ENCODE measurements at regions not wholly inside any gene's neighbourhood (a gene's known extent, or its start where the extent isn't known, plus 50 kb on each side); places are given as distances from the start of the nearest gene placed in this dataset.

DNA sequence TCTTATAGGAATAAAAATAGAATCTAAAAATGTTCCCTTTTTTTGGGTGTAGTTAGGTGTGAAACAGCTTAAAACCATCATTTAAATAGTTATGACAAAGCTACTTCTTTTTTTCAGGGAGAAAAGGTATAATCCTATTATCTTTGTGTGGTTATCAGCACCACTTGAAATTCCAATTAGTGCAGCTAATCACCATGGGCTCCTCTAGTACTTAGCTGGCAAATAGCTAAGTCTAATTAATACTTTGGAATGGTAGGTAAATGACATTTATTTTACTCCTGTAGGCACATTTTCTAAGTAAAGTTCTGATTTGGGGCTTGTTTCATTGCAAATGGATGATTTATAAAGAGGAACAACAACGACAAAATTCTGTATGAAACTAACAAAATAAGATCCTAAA, 132.6 kb downstream of the OLFM4 start:
- WGBS, 2 experiments (ENCODE audit: insufficient coverage in 1 of 2, insufficient read length in 1 of 2), result 83% methylated on average over 1 of the region's 1 CpG; no CpG with 5 or more reads in 1 of the 2 experiments
- no peak overlapping the region for H3K4me3 ChIP-seq (ENCODE audit: low read length)
- H3K9me3 ChIP-seq (ENCODE audit: control insufficient read depth, low read length), result peaks cover 19% of the 10 kb centered on the region
- no peaks in the 10 kb centered on the region for H3K36me3 ChIP-seq (ENCODE audit: control insufficient read depth, insufficient read depth, low read length)
- TF ChIP-seq, protein P1, sequence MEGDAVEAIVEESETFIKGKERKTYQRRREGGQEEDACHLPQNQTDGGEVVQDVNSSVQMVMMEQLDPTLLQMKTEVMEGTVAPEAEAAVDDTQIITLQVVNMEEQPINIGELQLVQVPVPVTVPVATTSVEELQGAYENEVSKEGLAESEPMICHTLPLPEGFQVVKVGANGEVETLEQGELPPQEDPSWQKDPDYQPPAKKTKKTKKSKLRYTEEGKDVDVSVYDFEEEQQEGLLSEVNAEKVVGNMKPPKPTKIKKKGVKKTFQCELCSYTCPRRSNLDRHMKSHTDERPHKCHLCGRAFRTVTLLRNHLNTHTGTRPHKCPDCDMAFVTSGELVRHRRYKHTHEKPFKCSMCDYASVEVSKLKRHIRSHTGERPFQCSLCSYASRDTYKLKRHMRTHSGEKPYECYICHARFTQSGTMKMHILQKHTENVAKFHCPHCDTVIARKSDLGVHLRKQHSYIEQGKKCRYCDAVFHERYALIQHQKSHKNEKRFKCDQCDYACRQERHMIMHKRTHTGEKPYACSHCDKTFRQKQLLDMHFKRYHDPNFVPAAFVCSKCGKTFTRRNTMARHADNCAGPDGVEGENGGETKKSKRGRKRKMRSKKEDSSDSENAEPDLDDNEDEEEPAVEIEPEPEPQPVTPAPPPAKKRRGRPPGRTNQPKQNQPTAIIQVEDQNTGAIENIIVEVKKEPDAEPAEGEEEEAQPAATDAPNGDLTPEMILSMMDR (conservative IDR thresholded peaks at IDR 0.05), result no peak
- no peak overlapping the region for H3K4me3 Mint-ChIP-seq
- DNase-seq, result no peak
- no peak overlapping the region for H3K27ac ChIP-seq (ENCODE audit: low read depth, low read length)
- peaks cover 25% of the 10 kb centered on the region for H3K27me3 Mint-ChIP-seq (ENCODE audit: insufficient read depth)
- no peak overlapping the region for H3K27ac Mint-ChIP-seq
- H3K4me1 ChIP-seq (ENCODE audit: control insufficient read depth, insufficient read depth, low read length), result no peaks in the 10 kb centered on the region
- H3K4me1 Mint-ChIP-seq, result peaks cover 24% of the 10 kb centered on the region
- H3K9ac ChIP-seq (ENCODE audit: extremely low read depth, low read length, poor library complexity, severe bottlenecking), result no peak overlapping the region
- no peaks in the 10 kb centered on the region for H3K36me3 Mint-ChIP-seq (ENCODE audit: low read depth)
- no peaks in the 10 kb centered on the region for H3K27me3 ChIP-seq (ENCODE audit: control insufficient read depth, insufficient read depth, low read length, poor library complexity, severe bottlenecking)
- peaks cover 10% of the 10 kb centered on the region for H3K9me3 Mint-ChIP-seq

DNA sequence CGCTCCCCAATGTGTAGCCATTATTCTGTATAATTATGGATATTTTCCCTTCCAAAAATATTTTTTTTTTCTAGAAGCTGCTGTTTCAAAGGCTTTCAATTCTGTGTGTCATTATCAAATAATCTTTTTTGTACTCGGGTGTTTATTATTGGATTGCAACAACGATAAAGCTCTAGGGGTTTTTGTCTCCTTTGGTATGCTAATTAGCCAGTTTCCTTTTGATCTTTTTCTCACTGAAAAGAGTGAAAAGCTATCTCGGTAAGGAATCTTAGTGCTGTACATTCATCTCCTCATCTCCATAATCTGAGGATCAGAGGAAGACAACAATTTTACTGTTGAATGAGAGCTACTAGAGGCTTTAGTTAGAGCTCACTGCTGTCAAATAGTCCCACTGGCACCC, 136.6 kb downstream of the OLFM4 start:
- Mint-ChIP-seq H3K27ac (no peak overlapping the region), H3K4me1 (peaks cover 24% of the 10 kb centered on the region), H3K27me3 (ENCODE audit: insufficient read depth) (peaks cover 14% of the 10 kb centered on the region), H3K36me3 (ENCODE audit: low read depth) (no peaks in the 10 kb centered on the region), H3K4me3 (no peak overlapping the region), H3K9me3 (no peaks in the 10 kb centered on the region)
- H3K9ac ChIP-seq (ENCODE audit: extremely low read depth, low read length, poor library complexity, severe bottlenecking), result no peak overlapping the region
- no peaks in the 10 kb centered on the region for H3K4me1 ChIP-seq (ENCODE audit: control insufficient read depth, insufficient read depth, low read length)
- H3K36me3 ChIP-seq (ENCODE audit: control insufficient read depth, insufficient read depth, low read length), result no peaks in the 10 kb centered on the region
- no peaks in the 10 kb centered on the region for H3K9me3 ChIP-seq (ENCODE audit: control insufficient read depth, low read length)
- no peak for DNase-seq
- no peaks in the 10 kb centered on the region for H3K27me3 ChIP-seq (ENCODE audit: control insufficient read depth, insufficient read depth, low read length, poor library complexity, severe bottlenecking)
- no peak overlapping the region for H3K4me3 ChIP-seq (ENCODE audit: low read length)
- WGBS, 2 experiments (ENCODE audit: insufficient coverage in 1 of 2, insufficient read length in 1 of 2), result 0 to 18% methylated on average over 1 to 3 of the region's 4 CpGs
- TF ChIP-seq, protein P1 (conservative IDR thresholded peaks at IDR 0.05), result no peak
- H3K27ac ChIP-seq (ENCODE audit: low read depth, low read length), result no peak overlapping the region

DNA sequence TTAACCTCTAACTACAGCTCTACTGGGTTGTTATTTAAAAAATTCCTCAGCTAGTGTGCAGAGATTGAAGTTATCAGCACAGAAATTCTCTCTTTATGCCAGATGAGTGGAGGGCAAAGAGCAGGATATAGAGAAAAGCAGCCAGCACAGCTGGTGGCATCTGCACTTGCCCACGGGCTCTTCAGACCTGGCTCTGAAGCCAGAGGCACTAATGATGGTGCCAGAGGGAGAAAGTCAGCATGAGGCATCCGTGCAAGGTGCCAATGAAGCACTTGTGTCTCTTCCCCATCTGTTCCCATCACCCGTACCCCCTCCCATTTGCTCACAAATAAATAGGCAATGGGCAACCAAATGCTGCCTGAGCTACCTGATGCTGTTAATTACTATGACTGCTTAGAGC, 138.9 kb downstream of the OLFM4 start:
- no peak for DNase-seq
- Mint-ChIP-seq H3K27me3 (ENCODE audit: insufficient read depth) (peaks cover 17% of the 10 kb centered on the region), H3K27ac (no peak overlapping the region), H3K36me3 (ENCODE audit: low read depth) (no peaks in the 10 kb centered on the region), H3K4me1 (peaks cover 13% of the 10 kb centered on the region), H3K4me3 (no peak overlapping the region), H3K9me3 (no peaks in the 10 kb centered on the region)
- Histone ChIP-seq H3K4me3 (ENCODE audit: low read length) (no peak overlapping the region), H3K9me3 (ENCODE audit: control insufficient read depth, low read length) (no peaks in the 10 kb centered on the region), H3K9ac (ENCODE audit: extremely low read depth, low read length, poor library complexity, severe bottlenecking) (no peak overlapping the region), H3K4me1 (ENCODE audit: control insufficient read depth, insufficient read depth, low read length) (no peaks in the 10 kb centered on the region), H3K27me3 (ENCODE audit: control insufficient read depth, insufficient read depth, low read length, poor library complexity, severe bottlenecking) (no peaks in the 10 kb centered on the region), H3K27ac (ENCODE audit: low read depth, low read length) (no peak overlapping the region), H3K36me3 (ENCODE audit: control insufficient read depth, insufficient read depth, low read length) (no peaks in the 10 kb centered on the region)
- TF ChIP-seq, protein P1 (conservative IDR thresholded peaks at IDR 0.05), result no peak
- 89 to 100% methylated on average over 1 to 3 of the region's 3 CpGs for WGBS, 2 experiments (ENCODE audit: insufficient coverage in 1 of 2, insufficient read length in 1 of 2)
